DMS53 (cell line): ENCODE measurements at regions not wholly inside any gene's neighbourhood (a gene's known extent, or its start where the extent isn't known, plus 50 kb on each side); places are given as distances from the start of the nearest gene placed in this dataset.

Experiments used
- DNase-seq: peaks from one replicate; lab custom pipeline; 2025; lab: John Stamatoyannopoulos, UW

GRCh38 chr17:72390675-72391508, 270.1 kb downstream of the SOX9 start:
- DNase-seq: no peak

GRCh38 chr17:72392056-72393010, 271.5 kb downstream of the SOX9 start:
- peak; percentile 81 for DNase-seq

GRCh38 chr17:72393553-72393952, 272.7 kb downstream of the SOX9 start:
- peak; percentile 46 for DNase-seq

GRCh38 chr17:72394531-72394930, 273.7 kb downstream of the SOX9 start:
- DNase-seq: no peak

GRCh38 chr17:72396121-72396520, 275.3 kb downstream of the SOX9 start:
- no peak for DNase-seq

GRCh38 chr17:72397223-72397667, 276.4 kb downstream of the SOX9 start:
- no peak for DNase-seq

GRCh38 chr17:72397687-72398086, 276.9 kb downstream of the SOX9 start:
- DNase-seq: peak; percentile 49

- DNase-seq: no peak
Measured at GRCh38 chr17:72399023-72399607, 278.3 kb downstream of the SOX9 start.

GRCh38 chr17:72399608-72400487, 279.0 kb downstream of the SOX9 start:
- DNase-seq: peak; percentile 25

- no peak for DNase-seq
Measured at GRCh38 chr17:72400488-72400827, 279.6 kb downstream of the SOX9 start.

GRCh38 chr17:72400863-72401262, 280.0 kb downstream of the SOX9 start:
- DNase-seq: no peak

GRCh38 chr17:72401883-72402726, 281.3 kb downstream of the SOX9 start:
- no peak for DNase-seq

- no peak for DNase-seq
Measured at GRCh38 chr17:72402727-72403210, 281.9 kb downstream of the SOX9 start.

GRCh38 chr17:72403713-72404209, 282.9 kb downstream of the SOX9 start:
- no peak for DNase-seq

GRCh38 chr17:72404872-72405271, 284.1 kb downstream of the SOX9 start:
- DNase-seq: no peak

GRCh38 chr17:72405662-72406230, 284.9 kb downstream of the SOX9 start:
- no peak for DNase-seq

GRCh38 chr17:72406498-72406897, 285.7 kb downstream of the SOX9 start:
- DNase-seq: no peak

GRCh38 chr17:72407336-72407909, 286.6 kb downstream of the SOX9 start:
- DNase-seq: peak; percentile 84

GRCh38 chr17:72407931-72408330, 287.1 kb downstream of the SOX9 start:
- DNase-seq: peak; percentile 60
